SK-N-SH (cell line): ENCODE measurements at regions not wholly inside any gene's neighbourhood (a gene's known extent, or its start where the extent isn't known, plus 50 kb on each side); places are given as distances from the start of the nearest gene placed in this dataset.

Source experiments
- CTCF ChIA-PET: fragments of 300-600, 350-600 bp; formaldehyde crosslinking; extraction: SDS; loops from one replicate; lab custom pipeline; 2021; lab: Yijun Ruan, JAX
- POLR2A ChIA-PET: fragments of 350-600 bp; sonication (Branson Sonifier 250); formaldehyde crosslinking; extraction: SDS; loops from one replicate; lab custom pipeline; 2020; ENCODE audit warnings: antibody characterized with exemption, inconsistent platforms; lab: Yijun Ruan, JAX
- DNase-seq: peaks from one replicate; pipeline ENCODE4 v3.0.0; 2012
- H2AFZ ChIP-seq: fragments of 200-600 bp; sonication (generic); 2 replicates; pipeline ENCODE4 v1.8.1; 2016; ENCODE audit warnings: antibody characterized with exemption, mild to moderate bottlenecking, low read depth
- H3F3A ChIP-seq: fragments of 200-600 bp; sonication (generic); replicated peaks from 2 replicates; pipeline ENCODE3; 2016; ENCODE audit warnings: antibody characterized with exemption, mild to moderate bottlenecking; ENCODE audit not compliant: insufficient read depth
- H3K27ac ChIP-seq, 2 experiments: fragments of 200-500 bp in 1 of 2; fragments of 200-600 bp in 1 of 2; sonication (Bioruptor generic) in 1 of 2; sonication (generic), shearing (Covaris generic) in 1 of 2; 2 replicates each; pipeline versions ENCODE4 v1.5.1 to v1.6.1; 2014 to 2016; ENCODE audit warnings: low read depth in 2 of 2, inconsistent platforms in 1 of 2, low read length in 1 of 2, mild to moderate bottlenecking in 1 of 2, mixed read lengths in 1 of 2
- H3K27me3 ChIP-seq: fragments of 200-600 bp; sonication (generic), shearing (Covaris generic); 2 replicates; pipeline ENCODE4 v1.6.1; 2016; ENCODE audit warnings: mixed run types; ENCODE audit not compliant: insufficient read depth
- H3K36me3 ChIP-seq, 2 experiments: fragments of 200-500 bp in 1 of 2; fragments of 200-600 bp in 1 of 2; sonication (Bioruptor generic) in 1 of 2; sonication (generic) in 1 of 2; replicated peaks in 1 of 2; 2 replicates each; pipeline versions ENCODE3 to v1.5.1; 2014 to 2016; ENCODE audit warnings: low read length in 1 of 2, mild to moderate bottlenecking in 1 of 2; ENCODE audit not compliant: insufficient read depth in 2 of 2, control insufficient read depth in 1 of 2
- H3K4me1 ChIP-seq, 2 experiments: fragments of 200-500 bp in 1 of 2; fragments of 200-600 bp in 1 of 2; sonication (Bioruptor generic) in 1 of 2; sonication (generic), shearing (Covaris generic) in 1 of 2; 2 replicates each; pipeline versions ENCODE4 v1.5.1 to v1.6.1; 2014 to 2016; ENCODE audit warnings: low read depth in 1 of 2, low read length in 1 of 2, mixed run types in 1 of 2; ENCODE audit not compliant: insufficient read depth in 2 of 2, control insufficient read depth in 1 of 2
- H3K4me2 ChIP-seq: fragments of 200-600 bp; sonication (generic), shearing (Covaris generic); 2 replicates; pipeline ENCODE4 v1.6.1; 2017; ENCODE audit warnings: mixed run types
- H3K4me3 ChIP-seq, 2 experiments: fragments of 200-500 bp in 1 of 2; fragments of 200-600 bp in 1 of 2; sonication (Bioruptor generic) in 1 of 2; sonication (generic), shearing (Covaris generic) in 1 of 2; 2 replicates each; pipeline versions ENCODE4 v1.5.1 to v1.8.1; 2014 to 2016; ENCODE audit warnings: low read depth in 2 of 2, inconsistent platforms in 1 of 2, low read length in 1 of 2, mild to moderate bottlenecking in 1 of 2, mixed read lengths in 1 of 2, moderate library complexity in 1 of 2
- H3K79me2 ChIP-seq: fragments of 200-600 bp; sonication (generic); 2 replicates; pipeline ENCODE4 v1.8.1; 2017; ENCODE audit warnings: mild to moderate bottlenecking; ENCODE audit not compliant: insufficient read depth
- H3K9ac ChIP-seq: fragments of 200-600 bp; sonication (generic); 2 replicates; pipeline ENCODE4 v1.6.1; 2017; ENCODE audit warnings: mixed run types
- H3K9me2 ChIP-seq: fragments of 200-600 bp; sonication (generic); 2 replicates; pipeline ENCODE4 v1.6.1; 2017; ENCODE audit warnings: mixed run types
- H3K9me3 ChIP-seq: fragments of 200-600 bp; sonication (generic); 2 replicates; pipeline ENCODE4 v1.6.1; 2017; ENCODE audit warnings: mixed run types, mild to moderate bottlenecking, moderate library complexity
- H4K20me1 ChIP-seq: fragments of 200-600 bp; sonication (generic); 2 replicates; pipeline ENCODE4 v1.6.1; 2017; ENCODE audit warnings: mild to moderate bottlenecking, mixed run types; ENCODE audit not compliant: insufficient read depth
- FOSL2 ChIP-seq: IDR thresholded peaks from 2 replicates; pipeline ENCODE4 v1.4.0; 2012; ENCODE audit warnings: low read depth, mild to moderate bottlenecking, moderate library complexity, borderline replicate concordance
- JUND ChIP-seq: IDR thresholded peaks from 2 replicates; pipeline ENCODE4 v1.4.0; 2012
- MEF2A ChIP-seq: IDR thresholded peaks from 2 replicates; pipeline ENCODE4 v1.4.0; 2012; ENCODE audit warnings: low read depth, borderline replicate concordance
- NRF1 ChIP-seq: IDR thresholded peaks from 2 replicates; pipeline ENCODE4 v1.6.1; 2012; ENCODE audit warnings: low read depth, mild to moderate bottlenecking, low read length
- POLR2AphosphoS5 ChIP-seq: IDR thresholded peaks from 2 replicates; pipeline ENCODE4 v1.6.1; 2012; ENCODE audit warnings: low read depth, low read length
- TCF12 ChIP-seq: IDR thresholded peaks from 2 replicates; pipeline ENCODE4 v1.4.0; 2012
- USF2 ChIP-seq: fragments of 150-350 bp; IDR thresholded peaks from 2 replicates; pipeline ENCODE4 v1.6.1; 2017; ENCODE audit warnings: antibody characterized with exemption, low read length, low read depth, borderline replicate concordance
- YY1 ChIP-seq: IDR thresholded peaks from 2 replicates; pipeline ENCODE4 v1.4.0; 2012; ENCODE audit warnings: low read depth, mild to moderate bottlenecking
- ZBTB33 ChIP-seq: IDR thresholded peaks from 2 replicates; pipeline ENCODE4 v1.4.0; 2012; ENCODE audit warnings: low read depth, borderline replicate concordance
- WGBS: methylation state at CpG from one replicate; pipeline ENCODE4 v1.1.6; 2017; ENCODE audit warnings: low lambda C conversion rate; 5-methylcytosine and 5-hydroxymethylcytosine counted together

- Histone ChIP-seq H3K79me2 (no peaks in the 10 kb centered on the region), H3F3A (no peaks in the 10 kb centered on the region), H3K27ac (no peak overlapping the region), H3K4me1 (no peaks in the 10 kb centered on the region), H3K9me3 (peaks cover 9% of the 10 kb centered on the region; the same call in 1 of the 2 replicates), H3K4me3 (no peak overlapping the region), H3K36me3 (no peaks in the 10 kb centered on the region), H3K4me2 (no peak overlapping the region), H2AFZ (no peak overlapping the region), H3K27me3 (no peaks in the 10 kb centered on the region), H3K9me2 (no peaks in the 10 kb centered on the region), H3K9ac (no peak overlapping the region), H4K20me1 (no peaks in the 10 kb centered on the region)
- no peak for DNase-seq
- CTCF ChIA-PET: no interaction called here
- 6% methylated on average over 1 of the region's 1 CpG for WGBS
- TF ChIP-seq NRF1 (no peak), JUND (no peak), TCF12 (no peak), POLR2AphosphoS5 (no peak), ZBTB33 (no peak)
- POLR2A ChIA-PET: no interaction called here
These were observed 213.3 kb downstream of the C1orf94 start for GRCh38 chr1:34389974-34390373.

GRCh38 chr1:34396042-34396441, 219.3 kb downstream of the C1orf94 start:
- Histone ChIP-seq H3K9ac (no peak overlapping the region), H3K27me3 (no peaks in the 10 kb centered on the region), H2AFZ (no peak overlapping the region), H3F3A (no peaks in the 10 kb centered on the region), H3K9me2 (no peaks in the 10 kb centered on the region), H3K4me1 (no peaks in the 10 kb centered on the region), H4K20me1 (no peaks in the 10 kb centered on the region), H3K4me3 (no peak overlapping the region), H3K27ac (no peak overlapping the region), H3K4me2 (no peak overlapping the region), H3K36me3 (no peaks in the 10 kb centered on the region), H3K79me2 (no peaks in the 10 kb centered on the region), H3K9me3 (0 out of 2 replicates have a peak, but pooled peaks cover 4% of the 10 kb centered on the region)
- DNase-seq: no peak
- 18% methylated on average over 2 of the region's 2 CpGs for WGBS
- TF ChIP-seq MEF2A (no peak), FOSL2 (no peak), YY1 (no peak), ZBTB33 (no peak), USF2 (no peak)
- ChIA-PET CTCF (no interaction called here), POLR2A (no interaction called here)
